ENCODE measurements at regions not wholly inside any gene's neighbourhood (a gene's known extent, or its start where the extent isn't known, plus 50 kb on each side); places are given as distances from the start of the nearest gene placed in this dataset.

GRCh38 chr22:47765757-47766156 lies 1003.3 kb downstream of the TBC1D22A start:
- TF ChIP-seq CTCF (IDR thresholded peaks at IDR 0.05) (no peak), POLR2A (IDR thresholded peaks at IDR 0.05) (no peak), EP300 (IDR thresholded peaks at IDR 0.05) (no peak)
